DOHH2 (cell line): ENCODE measurements at regions not wholly inside any gene's neighbourhood (a gene's known extent, or its start where the extent isn't known, plus 50 kb on each side); places are given as distances from the start of the nearest gene placed in this dataset.

Source experiments
- H3F3A ChIP-seq: fragments of 200-600 bp; sonication (generic), shearing (Covaris generic); 2 replicates; pipeline ENCODE4 v1.6.0; 2016; ENCODE audit warnings: antibody characterized with exemption, mild to moderate bottlenecking; ENCODE audit not compliant: control insufficient read depth, insufficient read depth
- H3K27ac ChIP-seq: fragments of 200-600 bp; sonication (generic); 2 replicates; pipeline ENCODE4 v1.5.1; 2014; ENCODE audit warnings: low read depth, mild to moderate bottlenecking, low read length, moderate library complexity
- H3K27me3 ChIP-seq: fragments of 200-600 bp; sonication (generic); 2 replicates; pipeline ENCODE4 v1.6.1; 2014; ENCODE audit warnings: mild to moderate bottlenecking, low read length, mixed read lengths; ENCODE audit not compliant: control insufficient read depth
- H3K36me3 ChIP-seq: fragments of 200-600 bp; sonication (generic); 2 replicates; pipeline ENCODE4 v1.6.1; 2014; ENCODE audit warnings: mild to moderate bottlenecking, low read length, moderate library complexity, mixed read lengths; ENCODE audit not compliant: control insufficient read depth
- H3K4me1 ChIP-seq: fragments of 200-600 bp; sonication (generic); 2 replicates; pipeline ENCODE4 v1.6.1; 2014; ENCODE audit warnings: mild to moderate bottlenecking, low read length, mixed read lengths; ENCODE audit not compliant: control insufficient read depth
- H3K4me2 ChIP-seq: fragments of 200-600 bp; sonication (generic); 2 replicates; pipeline ENCODE4 v1.6.0; 2014; ENCODE audit warnings: mild to moderate bottlenecking, low read length, moderate library complexity
- H3K4me3 ChIP-seq: fragments of 200-600 bp; sonication (generic); 2 replicates; pipeline ENCODE4 v1.5.1; 2014; ENCODE audit warnings: mild to moderate bottlenecking, low read length, mixed read lengths
- H3K79me2 ChIP-seq: fragments of 200-600 bp; sonication (generic); 2 replicates; pipeline ENCODE4 v1.6.1; 2014; ENCODE audit warnings: mild to moderate bottlenecking, low read length, mixed read lengths; ENCODE audit not compliant: control insufficient read depth
- H3K9me2 ChIP-seq: fragments of 200-600 bp; sonication (generic); replicated peaks from 2 replicates; pipeline ENCODE4 v1.6.1; 2014; ENCODE audit warnings: mild to moderate bottlenecking, low read length, mixed read lengths; ENCODE audit not compliant: control insufficient read depth
- H3K9me3 ChIP-seq: fragments of 200-600 bp; sonication (generic); 2 replicates; pipeline ENCODE4 v1.6.1; 2014; ENCODE audit warnings: antibody characterized with exemption, low read length, mixed read lengths; ENCODE audit not compliant: control insufficient read depth, insufficient read depth
- H4K20me1 ChIP-seq: fragments of 200-600 bp; sonication (generic); 2 replicates; pipeline ENCODE4 v1.6.0; 2014; ENCODE audit warnings: low read depth, mild to moderate bottlenecking, antibody characterized with exemption, low read length, moderate library complexity; ENCODE audit not compliant: control insufficient read depth, insufficient read depth
- EZH2phosphoT487 ChIP-seq: fragments of 200-600 bp; sonication (generic); IDR thresholded peaks from 2 replicates; pipeline ENCODE4 v1.6.1; 2017; ENCODE audit warnings: borderline replicate concordance, mild to moderate bottlenecking, antibody characterized with exemption, low read length, moderate library complexity, mixed read lengths
- TF ChIP-seq, protein P1 (sequence below): fragments of 200-600 bp; sonication (generic); IDR thresholded peaks from one replicate; pipeline ENCODE4 v1.5.1; 2014; ENCODE audit warnings: antibody characterized with exemption, mild to moderate bottlenecking, low read depth, low read length; ENCODE audit not compliant: poor library complexity, severe bottlenecking

DNA sequence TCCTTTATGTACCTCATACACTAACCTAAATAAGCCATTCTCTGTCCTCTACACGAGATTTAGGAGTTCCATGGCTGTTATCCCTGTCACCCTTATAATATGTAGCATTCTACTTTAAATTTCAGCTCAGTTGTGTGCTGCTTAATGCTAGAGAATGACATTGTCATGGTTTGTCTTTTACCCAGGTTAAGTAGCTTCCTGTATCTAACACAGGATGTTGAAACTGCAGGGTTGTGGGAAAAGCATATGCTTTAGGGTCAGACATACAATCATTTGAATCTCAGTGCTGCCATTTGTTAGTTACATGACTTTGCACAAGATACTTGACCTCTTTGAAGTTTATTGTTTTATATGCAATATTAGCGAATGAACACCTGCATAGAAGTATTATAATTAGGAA, 235.1 kb upstream of the CACNA2D1 start:
- Histone ChIP-seq H3K9me2 (no peaks in the 10 kb centered on the region), H3F3A (no peaks in the 10 kb centered on the region), H3K4me1 (no peaks in the 10 kb centered on the region), H3K27me3 (no peaks in the 10 kb centered on the region), H3K9me3 (no peaks in the 10 kb centered on the region), H4K20me1 (no peaks in the 10 kb centered on the region), H3K27ac (no peak overlapping the region), H3K4me2 (no peak overlapping the region), H3K36me3 (no peaks in the 10 kb centered on the region), H3K4me3 (no peak overlapping the region), H3K79me2 (no peaks in the 10 kb centered on the region)
- TF ChIP-seq, protein P1, sequence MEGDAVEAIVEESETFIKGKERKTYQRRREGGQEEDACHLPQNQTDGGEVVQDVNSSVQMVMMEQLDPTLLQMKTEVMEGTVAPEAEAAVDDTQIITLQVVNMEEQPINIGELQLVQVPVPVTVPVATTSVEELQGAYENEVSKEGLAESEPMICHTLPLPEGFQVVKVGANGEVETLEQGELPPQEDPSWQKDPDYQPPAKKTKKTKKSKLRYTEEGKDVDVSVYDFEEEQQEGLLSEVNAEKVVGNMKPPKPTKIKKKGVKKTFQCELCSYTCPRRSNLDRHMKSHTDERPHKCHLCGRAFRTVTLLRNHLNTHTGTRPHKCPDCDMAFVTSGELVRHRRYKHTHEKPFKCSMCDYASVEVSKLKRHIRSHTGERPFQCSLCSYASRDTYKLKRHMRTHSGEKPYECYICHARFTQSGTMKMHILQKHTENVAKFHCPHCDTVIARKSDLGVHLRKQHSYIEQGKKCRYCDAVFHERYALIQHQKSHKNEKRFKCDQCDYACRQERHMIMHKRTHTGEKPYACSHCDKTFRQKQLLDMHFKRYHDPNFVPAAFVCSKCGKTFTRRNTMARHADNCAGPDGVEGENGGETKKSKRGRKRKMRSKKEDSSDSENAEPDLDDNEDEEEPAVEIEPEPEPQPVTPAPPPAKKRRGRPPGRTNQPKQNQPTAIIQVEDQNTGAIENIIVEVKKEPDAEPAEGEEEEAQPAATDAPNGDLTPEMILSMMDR, result no peak
- no peak for TF ChIP-seq EZH2phosphoT487

- Histone ChIP-seq H3K79me2 (no peaks in the 10 kb centered on the region), H3K27me3 (no peaks in the 10 kb centered on the region), H3K9me2 (no peaks in the 10 kb centered on the region), H4K20me1 (no peaks in the 10 kb centered on the region), H3K4me1 (no peaks in the 10 kb centered on the region), H3K36me3 (no peaks in the 10 kb centered on the region), H3K4me3 (no peak overlapping the region), H3K9me3 (no peaks in the 10 kb centered on the region), H3K27ac (no peak overlapping the region), H3F3A (no peaks in the 10 kb centered on the region), H3K4me2 (no peak overlapping the region)
- no peak for TF ChIP-seq EZH2phosphoT487
- TF ChIP-seq, protein P1, result no peak
Measured at GRCh38 chr7:82678259-82678658, 234.7 kb upstream of the CACNA2D1 start.

DNA sequence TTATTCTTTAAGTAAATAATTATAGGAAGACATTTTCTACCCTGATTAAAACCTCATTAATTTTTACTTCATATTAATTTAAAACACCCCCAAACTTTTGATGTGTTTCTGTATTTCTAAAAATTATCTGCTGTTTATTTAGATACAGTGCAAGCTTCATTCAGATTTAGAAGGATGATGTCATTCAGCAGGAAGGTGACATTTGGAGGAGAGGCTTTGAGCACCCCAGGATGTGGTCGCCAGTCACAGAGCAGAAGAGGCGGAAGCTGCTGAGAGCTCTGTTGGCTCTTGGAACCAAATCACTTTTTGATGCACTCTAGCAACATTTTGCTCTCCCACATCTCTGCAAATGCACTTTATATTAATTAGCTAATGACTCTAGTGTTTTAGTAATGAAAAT, 233.9 kb upstream of the CACNA2D1 start:
- Histone ChIP-seq H3K27ac (no peak overlapping the region), H3K9me2 (no peaks in the 10 kb centered on the region), H3K4me3 (no peak overlapping the region), H3K9me3 (no peaks in the 10 kb centered on the region), H3K4me2 (no peak overlapping the region), H4K20me1 (no peaks in the 10 kb centered on the region), H3K36me3 (no peaks in the 10 kb centered on the region), H3F3A (no peaks in the 10 kb centered on the region), H3K4me1 (no peaks in the 10 kb centered on the region), H3K27me3 (no peaks in the 10 kb centered on the region), H3K79me2 (no peaks in the 10 kb centered on the region)
- TF ChIP-seq, protein P1, result no peak
- no peak for TF ChIP-seq EZH2phosphoT487
